ENCODE measurements at regions not wholly inside any gene's neighbourhood (a gene's known extent, or its start where the extent isn't known, plus 50 kb on each side); places are given as distances from the start of the nearest gene placed in this dataset.

DNA sequence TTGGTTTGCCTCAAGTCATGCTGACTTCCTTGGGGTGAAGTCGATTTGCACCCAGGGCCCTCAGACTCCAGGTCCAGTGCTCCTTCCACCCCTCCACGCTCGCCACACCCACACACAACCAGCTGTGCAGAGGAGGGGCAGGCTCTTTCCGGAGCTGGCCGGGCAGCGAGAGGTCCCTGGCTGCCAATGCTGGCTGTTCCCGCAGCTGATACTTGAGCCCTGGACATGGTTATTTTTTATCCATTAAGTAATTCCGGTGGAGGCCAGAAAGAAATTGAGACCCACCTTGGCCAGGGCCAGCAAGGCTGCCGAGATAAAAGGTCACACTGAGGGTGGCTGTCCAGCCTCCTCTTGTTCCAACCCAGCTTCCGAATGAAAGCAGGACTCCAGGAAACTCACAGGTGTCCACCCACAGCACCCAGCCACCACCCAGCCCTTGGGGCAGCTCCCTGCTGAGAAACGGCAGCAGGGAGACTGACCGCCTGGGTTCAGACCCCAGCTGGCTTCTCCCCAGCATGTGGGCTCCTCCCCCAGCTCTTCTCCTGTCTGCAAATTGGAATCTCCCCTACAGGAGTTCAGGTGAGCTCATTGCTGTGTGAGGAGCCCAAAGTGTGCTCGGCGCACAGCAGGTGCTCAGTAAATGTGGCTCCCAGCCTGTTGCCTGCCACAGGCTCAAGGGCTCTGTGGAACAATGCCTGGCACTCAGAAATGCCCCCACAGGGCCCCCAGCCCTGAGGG is 77.8 kb downstream of the PDGFA start:
- no peak for DNase-seq

DNA sequence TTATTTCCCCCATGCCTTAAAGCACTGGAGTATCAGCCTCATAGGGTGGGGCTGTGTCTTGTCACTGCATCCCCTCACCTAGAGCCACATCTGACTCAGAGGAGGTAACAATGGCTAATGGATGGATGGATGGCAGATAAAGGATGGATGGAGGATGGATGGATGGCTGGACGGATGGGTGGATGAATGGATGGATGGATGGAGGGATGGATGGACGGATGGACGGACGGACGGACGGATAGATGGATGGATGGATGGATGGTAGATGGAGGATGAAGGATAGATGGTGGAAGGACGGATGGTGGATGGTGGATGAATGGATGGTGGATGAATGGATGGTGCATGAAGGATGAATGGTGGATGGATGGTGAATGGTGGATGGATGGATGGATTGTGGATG is 77.2 kb downstream of the PDGFA start:
- no peak for DNase-seq

DNA sequence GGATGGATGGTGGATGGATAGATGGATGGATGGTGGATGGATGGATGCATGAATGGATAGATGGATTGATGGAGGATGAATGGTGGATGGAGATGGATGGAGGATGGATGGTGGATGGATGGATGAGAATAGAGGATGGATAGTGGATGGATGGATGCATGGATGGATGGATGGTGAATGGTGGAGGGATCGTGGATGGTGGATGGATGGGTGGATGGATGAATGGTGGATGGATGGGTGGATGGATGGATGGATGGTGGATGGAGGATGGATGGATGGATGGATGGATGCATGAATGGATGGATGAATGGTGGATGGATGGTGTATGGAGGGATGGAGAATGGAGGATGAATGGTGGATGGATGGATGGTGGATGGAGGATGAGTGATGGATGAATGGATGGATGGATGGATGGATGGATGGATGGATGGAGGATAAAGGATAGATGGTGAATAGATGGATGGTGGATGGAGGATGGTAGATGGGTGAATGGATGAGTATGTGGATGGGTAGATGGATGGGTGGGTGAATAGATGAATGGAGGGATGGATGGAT is 76.3 kb downstream of the PDGFA start:
- no peak for DNase-seq

DNA sequence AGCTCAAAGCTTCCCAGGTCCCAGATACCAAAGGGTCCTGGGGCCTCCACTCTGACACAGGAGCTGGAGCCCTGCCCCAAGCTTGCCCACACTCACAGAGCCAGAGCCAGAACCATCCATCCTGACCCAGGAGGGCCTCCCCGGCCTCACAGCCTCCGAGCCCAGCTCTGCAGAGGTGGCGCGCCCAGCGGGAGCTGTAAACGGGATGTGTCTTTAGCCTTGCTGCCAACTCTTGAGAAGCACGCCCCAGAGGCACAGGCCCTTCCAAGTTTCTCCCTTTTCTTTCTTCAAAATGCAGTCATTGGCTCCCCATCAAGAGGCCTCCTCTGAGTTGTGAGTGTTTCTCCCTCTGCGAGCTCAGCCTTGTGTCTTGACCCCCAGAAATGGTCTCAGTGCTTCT is 75.0 kb downstream of the PDGFA start:
- no peak for DNase-seq

DNA sequence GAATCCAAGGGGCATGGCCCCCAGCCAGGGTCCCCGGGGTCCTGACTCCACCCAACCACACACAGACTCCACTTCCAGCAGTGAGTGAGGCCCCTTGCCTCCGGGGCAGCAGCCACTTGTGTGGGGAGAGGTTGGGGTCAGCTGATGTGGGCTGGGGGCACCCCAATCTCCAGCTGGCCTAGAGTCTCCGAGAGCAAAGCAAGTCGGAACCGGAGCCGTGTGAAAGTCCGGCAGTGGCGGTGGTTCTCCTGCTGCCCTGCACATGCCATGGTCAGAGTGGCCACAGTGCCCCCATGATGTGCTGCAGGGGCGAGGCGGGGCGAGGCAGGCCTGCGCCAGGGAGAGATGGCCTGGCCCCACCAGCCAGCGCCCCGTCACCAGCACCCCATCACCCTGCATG is 74.6 kb downstream of the PDGFA start:
- DNase-seq: no peak

DNA sequence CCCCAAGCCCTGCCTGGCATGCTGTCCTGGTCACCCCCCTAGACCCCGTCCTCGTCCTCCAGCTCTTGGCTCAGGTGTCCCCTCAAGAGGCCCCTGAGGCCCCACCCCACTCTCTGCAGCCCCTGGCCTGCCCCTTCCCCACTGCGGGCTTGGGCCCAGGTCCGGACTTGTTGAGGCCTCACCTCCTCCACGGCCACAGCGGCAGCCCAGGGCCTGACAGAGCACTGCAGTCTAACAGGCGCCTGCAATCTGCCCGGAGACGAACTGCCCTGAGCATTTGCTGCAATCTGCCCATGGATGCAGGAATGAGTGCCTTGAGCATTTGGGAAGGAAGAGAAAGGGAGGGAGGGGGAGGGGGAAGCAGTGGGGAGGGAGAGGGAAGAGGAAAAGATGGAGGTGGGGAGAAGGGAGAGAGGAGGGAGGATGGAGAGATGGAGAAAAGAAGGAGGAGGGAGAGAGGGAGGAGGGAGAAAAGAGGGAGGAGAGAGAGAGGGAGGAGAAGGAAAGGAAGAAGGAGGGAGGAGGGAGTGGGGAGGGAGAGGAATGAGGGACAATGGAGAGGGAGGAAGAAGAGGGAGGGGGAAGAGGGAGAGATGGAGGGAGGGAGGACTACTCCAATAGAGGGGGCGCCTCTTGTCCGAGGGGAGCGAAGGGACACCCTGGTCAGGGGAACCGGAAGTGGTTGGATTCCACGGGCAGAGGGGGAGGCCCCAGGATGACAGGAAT is 73.9 kb downstream of the PDGFA start:
- no peak for DNase-seq

DNA sequence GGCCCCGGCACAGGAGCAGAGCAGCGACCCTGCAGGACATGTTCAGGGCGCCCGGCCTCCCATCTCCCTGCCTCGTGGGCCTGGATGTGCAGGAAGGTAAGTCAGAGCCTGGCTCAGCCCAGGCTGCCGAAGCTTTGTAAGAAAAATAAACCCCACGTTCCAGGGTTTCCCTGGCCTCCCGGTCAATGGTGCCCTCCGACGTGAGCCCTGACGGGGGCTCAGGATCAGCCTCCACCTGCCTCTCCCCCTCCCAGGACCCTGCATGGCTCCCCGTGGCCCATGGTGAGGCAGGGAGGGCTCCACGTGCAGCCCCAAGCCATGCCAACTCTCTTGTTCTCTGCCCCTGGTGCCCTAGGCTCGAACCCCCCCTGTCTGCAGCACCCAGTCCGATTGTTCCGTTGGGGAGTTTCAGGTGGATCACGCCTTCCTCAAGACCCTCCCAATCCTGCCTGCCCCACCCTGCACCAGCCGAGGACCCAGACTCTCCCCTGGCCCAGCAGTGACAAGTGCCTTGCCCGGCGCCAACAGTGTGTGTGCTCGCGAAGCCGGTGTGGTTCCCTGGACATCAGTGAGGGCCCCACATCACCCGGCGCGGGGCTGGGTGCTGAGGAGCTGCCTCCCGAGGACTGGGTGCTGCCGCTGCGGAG is 73.2 kb downstream of the PDGFA start:
- DNase-seq: no peak

Measured in AML-193 (cell line).